H1 (cell line): ENCODE measurements at regions not wholly inside any gene's neighbourhood (a gene's known extent, or its start where the extent isn't known, plus 50 kb on each side); places are given as distances from the start of the nearest gene placed in this dataset.

Source experiments
- ATF2 ChIP-seq: IDR thresholded peaks from 2 replicates; pipeline ENCODE4 v1.6.1; 2012; ENCODE audit warnings: low read length, inconsistent platforms
- CBX8 ChIP-seq: fragments of 300-800, 300-1000 bp; sonication (generic); IDR thresholded peaks from 2 replicates; pipeline ENCODE4 v1.7.1; 2016; ENCODE audit warnings: low read depth, low read length, borderline replicate concordance
- CTCF ChIP-seq, 3 experiments: IDR thresholded peaks; 1 replicate in 2 of 3; 2 replicates in 1 of 3; pipeline versions ENCODE4 v1.5.1 to v1.6.1; 2011; ENCODE audit warnings: low read length in 3 of 3, mild to moderate bottlenecking in 3 of 3, inconsistent platforms in 2 of 3, low read depth in 1 of 3, moderate library complexity in 1 of 3; ENCODE audit not compliant: insufficient read depth in 1 of 3; ENCODE audit errors: control extremely low read depth in 1 of 3
- EP300 ChIP-seq, 2 experiments: IDR thresholded peaks; 1 replicate in 1 of 2; 2 replicates in 1 of 2; pipeline ENCODE4 v1.6.1; 2011 to 2012; ENCODE audit warnings: low read depth in 2 of 2, low read length in 2 of 2, mild to moderate bottlenecking in 2 of 2, borderline replicate concordance in 1 of 2, inconsistent platforms in 1 of 2, moderate library complexity in 1 of 2
- GTF2F1 ChIP-seq: IDR thresholded peaks from 2 replicates; pipeline ENCODE4 v1.6.1; 2012; ENCODE audit warnings: low read depth, low read length, improper control_type of control experiment, borderline replicate concordance
- JUND ChIP-seq: IDR thresholded peaks from 2 replicates; pipeline ENCODE4 v1.6.1; 2011; ENCODE audit warnings: mild to moderate bottlenecking, improper control_type of control experiment, low read length
- POLR2AphosphoS5 ChIP-seq: IDR thresholded peaks from 2 replicates; pipeline ENCODE4 v1.6.1; 2011; ENCODE audit warnings: low read depth, low read length

- TF ChIP-seq CTCF (IDR thresholded peaks at IDR 0.05; ENCODE audit: control extremely low read depth in 1 of 3, insufficient read depth in 1 of 3, low read depth in 1 of 3, low read length in 3 of 3) (no peak), GTF2F1 (no peak), EP300 (IDR thresholded peaks at IDR 0.05; ENCODE audit: borderline replicate concordance in 1 of 2, low read depth in 2 of 2, low read length in 2 of 2) (no peak), POLR2AphosphoS5 (no peak), JUND (no peak), CBX8 (no peak), ATF2 (no peak)
These were observed 279.8 kb upstream of the EEF2KMT start for GRCh38 chr16:5377280-5377898.
